ENCODE measurements at regions not wholly inside any gene's neighbourhood (a gene's known extent, or its start where the extent isn't known, plus 50 kb on each side); places are given as distances from the start of the nearest gene placed in this dataset.

DNA sequence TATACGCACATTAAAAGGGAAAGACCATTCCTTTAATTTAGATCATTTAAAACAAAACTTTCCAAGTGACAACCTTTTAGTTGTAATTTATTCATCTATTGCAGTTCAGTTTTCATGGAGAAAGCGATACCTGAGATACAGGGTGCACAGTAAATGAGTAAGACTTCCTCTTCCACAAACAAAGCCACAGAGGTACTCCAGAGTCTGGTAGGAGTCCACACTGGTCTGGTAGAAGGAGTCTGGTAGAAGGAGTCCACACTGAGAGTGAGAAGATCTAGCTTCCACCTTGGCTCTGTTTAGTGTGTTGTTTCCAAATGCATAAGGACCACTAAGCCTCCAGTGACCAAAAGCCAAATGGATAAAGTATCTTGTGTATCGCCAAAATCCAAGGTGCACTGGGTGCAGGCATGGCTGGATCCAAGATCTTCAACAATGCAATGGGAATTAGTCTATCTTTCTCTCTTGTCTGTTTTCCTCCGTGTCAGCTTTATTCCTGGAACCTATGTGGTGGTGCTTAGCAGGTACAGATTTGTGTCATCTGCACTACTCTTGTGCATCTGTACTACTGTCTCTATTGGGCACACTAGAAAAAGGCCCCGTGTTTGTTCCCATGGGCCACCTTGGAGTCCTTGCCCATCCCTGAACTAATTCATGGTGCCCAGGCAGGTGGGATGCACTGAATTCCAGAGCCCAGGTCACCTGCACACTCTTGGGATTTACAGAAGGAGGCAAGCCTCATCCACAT is 331.1 kb downstream of the BCL11B start:
- H3K27ac ChIP-seq (ENCODE audit: low read length): no peak overlapping the region
- H3K4me1 ChIP-seq (ENCODE audit: control insufficient read depth, insufficient read depth, low read length): no peaks in the 10 kb centered on the region
- ATAC-seq (no peak), DNase-seq (no peak)
- intact Hi-C loops (cut with DNase I): no loop called here
- no peak overlapping the region for H3K4me3 ChIP-seq (ENCODE audit: low read length)
- WGBS: 88% methylated on average over 5 of the region's 5 CpGs
- H3K27me3 ChIP-seq (ENCODE audit: control insufficient read depth, insufficient read depth): no peaks in the 10 kb centered on the region
- H3K9me3 ChIP-seq (ENCODE audit: control insufficient read depth, low read length): no peaks in the 10 kb centered on the region

DNA sequence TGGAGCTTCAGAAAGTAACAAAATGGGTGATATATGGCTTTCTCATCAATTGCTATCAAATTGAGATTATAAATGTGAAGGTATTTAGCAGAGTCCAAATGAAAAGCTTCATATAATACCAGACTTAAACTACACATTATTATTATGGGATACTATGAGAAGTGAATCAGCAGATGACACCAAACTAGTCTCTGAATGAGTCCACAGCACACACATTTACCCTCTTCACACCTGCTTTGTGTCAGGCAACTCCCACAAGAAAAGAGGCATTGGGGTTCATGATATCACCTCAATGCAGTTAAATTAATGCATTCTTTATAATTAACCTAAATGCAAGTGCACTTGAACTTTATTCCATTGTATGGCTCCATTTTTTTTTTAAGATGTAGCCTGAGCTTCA is 330.5 kb downstream of the BCL11B start:
- DNase-seq (no peak), ATAC-seq (no peak)
- Histone ChIP-seq H3K27ac (ENCODE audit: low read length) (no peak overlapping the region), H3K4me1 (ENCODE audit: control insufficient read depth, insufficient read depth, low read length) (peaks cover 1% of the 10 kb centered on the region), H3K9me3 (ENCODE audit: control insufficient read depth, low read length) (no peaks in the 10 kb centered on the region), H3K4me3 (ENCODE audit: low read length) (no peak overlapping the region), H3K27me3 (ENCODE audit: control insufficient read depth, insufficient read depth) (no peaks in the 10 kb centered on the region)
- intact Hi-C loops (cut with DNase I): no loop called here

GRCh38 chr14:98943907-98944306 is 328.1 kb downstream of the BCL11B start:
- DNase-seq (no peak), ATAC-seq (no peak)
- no peak overlapping the region for H3K4me3 ChIP-seq (ENCODE audit: low read length)
- H3K27me3 ChIP-seq (ENCODE audit: control insufficient read depth, insufficient read depth): no peaks in the 10 kb centered on the region
- intact Hi-C loops (cut with DNase I): no loop called here
- 91% methylated on average over 6 of the region's 6 CpGs for WGBS
- no peak overlapping the region for H3K27ac ChIP-seq (ENCODE audit: low read length)
- peaks cover 4% of the 10 kb centered on the region for H3K4me1 ChIP-seq (ENCODE audit: control insufficient read depth, insufficient read depth, low read length)
- no peaks in the 10 kb centered on the region for H3K9me3 ChIP-seq (ENCODE audit: control insufficient read depth, low read length)

DNA sequence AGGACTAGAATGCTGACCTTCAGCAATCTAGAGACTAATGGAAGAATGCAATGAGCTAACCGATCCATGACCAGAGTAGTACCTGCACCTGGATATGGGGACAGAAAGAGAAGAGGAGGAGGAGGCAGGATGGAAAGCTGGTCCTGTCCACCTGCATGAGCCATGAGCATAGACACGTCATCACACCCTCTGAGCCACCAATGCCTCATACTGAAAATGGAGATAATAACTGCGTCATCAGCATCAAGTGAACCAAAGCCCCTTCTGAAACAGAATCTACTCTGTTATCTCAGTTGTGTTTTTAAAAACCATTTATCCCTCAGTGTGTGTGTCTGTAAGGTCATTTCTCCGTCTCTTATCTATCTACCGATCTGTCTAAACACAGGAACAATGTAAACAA is 327.0 kb downstream of the BCL11B start:
- H3K9me3 ChIP-seq (ENCODE audit: control insufficient read depth, low read length): no peaks in the 10 kb centered on the region
- H3K27me3 ChIP-seq (ENCODE audit: control insufficient read depth, insufficient read depth): no peaks in the 10 kb centered on the region
- no peak for ATAC-seq
- H3K27ac ChIP-seq (ENCODE audit: low read length): no peak overlapping the region
- H3K4me1 ChIP-seq (ENCODE audit: control insufficient read depth, insufficient read depth, low read length): peaks cover 4% of the 10 kb centered on the region
- no peak overlapping the region for H3K4me3 ChIP-seq (ENCODE audit: low read length)
- intact Hi-C loops (cut with DNase I): no loop called here
- no peak for DNase-seq
- WGBS: 71% methylated on average over 5 of the region's 5 CpGs

- peak; percentile 71 to 85 for ATAC-seq
- DNase-seq: peak in 1 of 3 donors; percentile 76
- intact Hi-C loops (cut with DNase I): no loop called here
- Histone ChIP-seq H3K27ac (ENCODE audit: low read length) (no peak overlapping the region), H3K27me3 (ENCODE audit: control insufficient read depth, insufficient read depth) (no peaks in the 10 kb centered on the region), H3K4me3 (ENCODE audit: low read length) (no peak overlapping the region), H3K9me3 (ENCODE audit: control insufficient read depth, low read length) (no peaks in the 10 kb centered on the region), H3K4me1 (ENCODE audit: control insufficient read depth, insufficient read depth, low read length) (peaks cover 4% of the 10 kb centered on the region)
- 50% methylated on average over 23 of the region's 23 CpGs for WGBS
Observed at GRCh38 chr14:98945611-98946570, 326.1 kb downstream of the BCL11B start.

- 25% methylated on average over 8 of the region's 8 CpGs for WGBS
- peak; percentile 55 to 79 (median 74) for DNase-seq
Observed at GRCh38 chr14:98946940-98947339, 325.1 kb downstream of the BCL11B start.

GRCh38 chr14:98947911-98948595 is 323.9 kb downstream of the BCL11B start:
- WGBS: 96% methylated on average over 8 of the region's 8 CpGs
- ATAC-seq: no peak
- intact Hi-C loops (cut with DNase I): no loop called here
- H3K4me1 ChIP-seq (ENCODE audit: control insufficient read depth, insufficient read depth, low read length): peaks cover 4% of the 10 kb centered on the region
- no peaks in the 10 kb centered on the region for H3K27me3 ChIP-seq (ENCODE audit: control insufficient read depth, insufficient read depth)
- no peaks in the 10 kb centered on the region for H3K9me3 ChIP-seq (ENCODE audit: control insufficient read depth, low read length)
- DNase-seq: no peak
- no peak overlapping the region for H3K27ac ChIP-seq (ENCODE audit: low read length)
- H3K4me3 ChIP-seq (ENCODE audit: low read length): no peak overlapping the region

More at GRCh38 chr14:98946940-98947339, 325.1 kb downstream of the BCL11B start:
- no peak overlapping the region for H3K4me3 ChIP-seq (ENCODE audit: low read length)
- no peaks in the 10 kb centered on the region for H3K27me3 ChIP-seq (ENCODE audit: control insufficient read depth, insufficient read depth)
- peak; percentile 89 to 90 for ATAC-seq
- intact Hi-C loops (cut with DNase I): no loop called here
- H3K27ac ChIP-seq (ENCODE audit: low read length): no peak overlapping the region
- H3K9me3 ChIP-seq (ENCODE audit: control insufficient read depth, low read length): no peaks in the 10 kb centered on the region
- peaks cover 4% of the 10 kb centered on the region for H3K4me1 ChIP-seq (ENCODE audit: control insufficient read depth, insufficient read depth, low read length)

- H3K27ac ChIP-seq (ENCODE audit: low read length): no peak overlapping the region
- intact Hi-C loops (cut with DNase I): no loop called here
- no peaks in the 10 kb centered on the region for H3K9me3 ChIP-seq (ENCODE audit: control insufficient read depth, low read length)
- DNase-seq (no peak), ATAC-seq (no peak)
- no peak overlapping the region for H3K4me3 ChIP-seq (ENCODE audit: low read length)
- H3K27me3 ChIP-seq (ENCODE audit: control insufficient read depth, insufficient read depth): no peaks in the 10 kb centered on the region
- H3K4me1 ChIP-seq (ENCODE audit: control insufficient read depth, insufficient read depth, low read length): peaks cover 4% of the 10 kb centered on the region
- 52% methylated on average over 2 of the region's 2 CpGs for WGBS
Observed at GRCh38 chr14:98949051-98949450, 322.9 kb downstream of the BCL11B start.

- ATAC-seq: no peak
Observed at GRCh38 chr14:98949481-98950135, 322.4 kb downstream of the BCL11B start.

DNA sequence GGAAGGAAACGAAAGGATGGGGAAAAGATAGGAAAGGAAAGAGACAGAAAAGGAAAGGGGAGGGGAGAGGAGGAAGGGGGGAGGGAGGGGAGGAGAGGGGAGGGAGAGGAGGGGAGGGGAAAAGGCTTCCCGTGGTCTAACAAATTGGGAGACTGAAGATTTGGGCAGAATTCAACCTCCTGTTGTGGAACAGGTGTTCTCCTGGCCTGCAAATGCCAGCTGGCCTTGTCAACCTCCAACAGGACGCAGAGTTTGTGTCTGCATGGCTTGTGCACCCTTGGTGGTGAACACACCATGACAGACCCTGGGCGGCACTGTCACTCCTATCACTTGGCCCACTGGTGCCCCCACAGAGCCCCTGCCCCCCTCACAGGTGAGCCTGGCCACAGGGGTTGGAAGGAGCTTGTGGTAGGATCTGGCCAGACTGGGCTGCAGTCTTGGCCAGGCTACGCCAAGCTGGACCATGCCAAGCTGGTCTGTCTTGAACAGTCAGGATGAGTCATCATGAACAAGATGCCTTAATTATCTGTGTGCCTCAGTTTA is 321.6 kb downstream of the BCL11B start:
- H3K4me1 ChIP-seq (ENCODE audit: control insufficient read depth, insufficient read depth, low read length): peaks cover 4% of the 10 kb centered on the region
- no peak overlapping the region for H3K4me3 ChIP-seq (ENCODE audit: low read length)
- intact Hi-C loops (cut with DNase I): no loop called here
- 74% methylated on average over 5 of the region's 5 CpGs for WGBS
- H3K27ac ChIP-seq (ENCODE audit: low read length): no peak overlapping the region
- no peaks in the 10 kb centered on the region for H3K9me3 ChIP-seq (ENCODE audit: control insufficient read depth, low read length)
- DNase-seq (no peak), ATAC-seq (no peak)
- H3K27me3 ChIP-seq (ENCODE audit: control insufficient read depth, insufficient read depth): no peaks in the 10 kb centered on the region

More at GRCh38 chr14:98949481-98950135, 322.4 kb downstream of the BCL11B start:
- peaks cover 4% of the 10 kb centered on the region for H3K4me1 ChIP-seq (ENCODE audit: control insufficient read depth, insufficient read depth, low read length)
- WGBS: 73% methylated on average over 9 of the region's 9 CpGs
- H3K27me3 ChIP-seq (ENCODE audit: control insufficient read depth, insufficient read depth): no peaks in the 10 kb centered on the region
- H3K9me3 ChIP-seq (ENCODE audit: control insufficient read depth, low read length): no peaks in the 10 kb centered on the region
- H3K4me3 ChIP-seq (ENCODE audit: low read length): no peak overlapping the region
- no peak for DNase-seq
- intact Hi-C loops (cut with DNase I): no loop called here
- no peak overlapping the region for H3K27ac ChIP-seq (ENCODE audit: low read length)
